ENCODE measurements at regions not wholly inside any gene's neighbourhood (a gene's known extent, or its start where the extent isn't known, plus 50 kb on each side); places are given as distances from the start of the nearest gene placed in this dataset.
"Not testable (repeated sequence)": the region's sequence is repeated elsewhere in the genome, so short reads cannot be mapped to it uniquely, and the experiment has no call there.

- not testable (repeated sequence) for H3K27ac Mint-ChIP-seq; DNase-seq (ENCODE audit: low spot score in 2 of 2); H3K4me1 Mint-ChIP-seq; H3K27me3 Mint-ChIP-seq; H3K36me3 Mint-ChIP-seq; H3K4me3 Mint-ChIP-seq; H3K9me3 Mint-ChIP-seq
- peak; percentile 76 for ATAC-seq (ENCODE audit: low read depth)
Observed at GRCh38 chr15:31707944-31708702, 322.2 kb upstream of the CHRNA7 start.

- H3K36me3 Mint-ChIP-seq; H3K4me1 Mint-ChIP-seq; H3K27me3 Mint-ChIP-seq; H3K4me3 Mint-ChIP-seq; H3K27ac Mint-ChIP-seq; H3K9me3 Mint-ChIP-seq; DNase-seq (ENCODE audit: low spot score in 2 of 2): not testable (repeated sequence)
- peak; percentile 93 for ATAC-seq (ENCODE audit: low read depth)
Observed at GRCh38 chr15:31708703-31709327, 321.5 kb upstream of the CHRNA7 start.

- ATAC-seq (ENCODE audit: low read depth); H3K36me3 Mint-ChIP-seq; H3K9me3 Mint-ChIP-seq: not testable (repeated sequence)
Observed at GRCh38 chr15:31709479-31709878, 320.8 kb upstream of the CHRNA7 start.

GRCh38 chr15:31710806-31711205 lies 319.5 kb upstream of the CHRNA7 start:
- not testable (repeated sequence) for H3K36me3 Mint-ChIP-seq; H3K27ac Mint-ChIP-seq; DNase-seq (ENCODE audit: low spot score in 2 of 2); H3K27me3 Mint-ChIP-seq; ATAC-seq (ENCODE audit: low read depth); H3K4me1 Mint-ChIP-seq; H3K9me3 Mint-ChIP-seq; H3K4me3 Mint-ChIP-seq

More at GRCh38 chr15:31709479-31709878, 320.8 kb upstream of the CHRNA7 start:
- H3K27me3 Mint-ChIP-seq; H3K4me1 Mint-ChIP-seq; H3K4me3 Mint-ChIP-seq; H3K27ac Mint-ChIP-seq; DNase-seq (ENCODE audit: low spot score in 2 of 2): not testable (repeated sequence)

GRCh38 chr15:31715208-31715607 lies 315.1 kb upstream of the CHRNA7 start:
- H3K4me3 Mint-ChIP-seq; H3K9me3 Mint-ChIP-seq; H3K36me3 Mint-ChIP-seq; H3K27me3 Mint-ChIP-seq; DNase-seq (ENCODE audit: low spot score in 2 of 2); H3K4me1 Mint-ChIP-seq; H3K27ac Mint-ChIP-seq; ATAC-seq (ENCODE audit: low read depth): not testable (repeated sequence)

GRCh38 chr15:31718625-31719024 lies 311.7 kb upstream of the CHRNA7 start:
- not testable (repeated sequence) for H3K36me3 Mint-ChIP-seq; H3K9me3 Mint-ChIP-seq; DNase-seq (ENCODE audit: low spot score in 2 of 2); H3K27me3 Mint-ChIP-seq; H3K4me1 Mint-ChIP-seq; H3K27ac Mint-ChIP-seq; H3K4me3 Mint-ChIP-seq; ATAC-seq (ENCODE audit: low read depth)

- not testable (repeated sequence) for H3K9me3 Mint-ChIP-seq, H3K36me3 Mint-ChIP-seq
Observed at GRCh38 chr15:31719396-31720022, 310.8 kb upstream of the CHRNA7 start.

GRCh38 chr15:31723019-31723418 lies 307.3 kb upstream of the CHRNA7 start:
- H3K36me3 Mint-ChIP-seq; H3K27me3 Mint-ChIP-seq; H3K4me3 Mint-ChIP-seq; ATAC-seq (ENCODE audit: low read depth); H3K27ac Mint-ChIP-seq; H3K9me3 Mint-ChIP-seq; DNase-seq (ENCODE audit: low spot score in 2 of 2); H3K4me1 Mint-ChIP-seq: not testable (repeated sequence)

More at GRCh38 chr15:31719396-31720022, 310.8 kb upstream of the CHRNA7 start:
- H3K4me1 Mint-ChIP-seq; DNase-seq (ENCODE audit: low spot score in 2 of 2); H3K4me3 Mint-ChIP-seq; H3K27me3 Mint-ChIP-seq; H3K27ac Mint-ChIP-seq; ATAC-seq (ENCODE audit: low read depth): not testable (repeated sequence)

- not testable (repeated sequence) for H3K4me1 Mint-ChIP-seq; H3K27ac Mint-ChIP-seq; ATAC-seq (ENCODE audit: low read depth); H3K36me3 Mint-ChIP-seq; H3K4me3 Mint-ChIP-seq; DNase-seq (ENCODE audit: low spot score in 2 of 2); H3K9me3 Mint-ChIP-seq
- peaks cover 14% of the 10 kb centered on the region for H3K27me3 Mint-ChIP-seq
Observed at GRCh38 chr15:31724903-31725302, 305.4 kb upstream of the CHRNA7 start.

- not testable (repeated sequence) for H3K36me3 Mint-ChIP-seq; ATAC-seq (ENCODE audit: low read depth); DNase-seq (ENCODE audit: low spot score in 2 of 2); H3K27ac Mint-ChIP-seq; H3K4me1 Mint-ChIP-seq; H3K9me3 Mint-ChIP-seq; H3K4me3 Mint-ChIP-seq
- peaks cover 16% of the 10 kb centered on the region for H3K27me3 Mint-ChIP-seq
Observed at GRCh38 chr15:31725619-31726018, 304.7 kb upstream of the CHRNA7 start.

GRCh38 chr15:31727612-31728011 lies 302.7 kb upstream of the CHRNA7 start:
- Mint-ChIP-seq H3K27ac (no peak overlapping the region), H3K9me3 (peaks cover 5% of the 10 kb centered on the region), H3K36me3 (no peaks in the 10 kb centered on the region), H3K4me1 (no peaks in the 10 kb centered on the region), H3K27me3 (peaks cover 20% of the 10 kb centered on the region), H3K4me3 (no peak overlapping the region)
- DNase-seq (ENCODE audit: low spot score in 2 of 2), result no peak
- ATAC-seq (ENCODE audit: low read depth), result no peak

- peaks cover 7% of the 10 kb centered on the region for H3K9me3 Mint-ChIP-seq
- no peaks in the 10 kb centered on the region for H3K36me3 Mint-ChIP-seq
- no peak for ATAC-seq (ENCODE audit: low read depth)
- no peak overlapping the region for H3K27ac Mint-ChIP-seq
- DNase-seq (ENCODE audit: low spot score in 2 of 2), result no peak
- H3K4me1 Mint-ChIP-seq, result no peaks in the 10 kb centered on the region
- H3K27me3 Mint-ChIP-seq, result peaks cover 23% of the 10 kb centered on the region
- no peak overlapping the region for H3K4me3 Mint-ChIP-seq
Observed at GRCh38 chr15:31732726-31733125, 297.6 kb upstream of the CHRNA7 start.

- Mint-ChIP-seq H3K36me3 (no peaks in the 10 kb centered on the region), H3K4me3 (no peak overlapping the region), H3K27me3 (peaks cover 24% of the 10 kb centered on the region), H3K9me3 (peaks cover 5% of the 10 kb centered on the region), H3K27ac (no peak overlapping the region), H3K4me1 (no peaks in the 10 kb centered on the region)
- DNase-seq (ENCODE audit: low spot score in 2 of 2) (no peak), ATAC-seq (ENCODE audit: low read depth) (no peak)
Observed at GRCh38 chr15:31733424-31733823, 296.9 kb upstream of the CHRNA7 start.

- Mint-ChIP-seq H3K27ac (no peak overlapping the region), H3K4me1 (no peaks in the 10 kb centered on the region), H3K9me3 (peaks cover 11% of the 10 kb centered on the region), H3K36me3 (peaks cover 4% of the 10 kb centered on the region), H3K27me3 (peaks cover 6% of the 10 kb centered on the region), H3K4me3 (no peak overlapping the region)
- ATAC-seq (ENCODE audit: low read depth) (no peak), DNase-seq (ENCODE audit: low spot score in 2 of 2) (no peak)
Observed at GRCh38 chr15:31740203-31740602, 290.1 kb upstream of the CHRNA7 start.

Measured in memory B cell (primary cell).